Mammary epithelial cell (primary cell): ENCODE measurements at regions not wholly inside any gene's neighbourhood (a gene's known extent, or its start where the extent isn't known, plus 50 kb on each side); places are given as distances from the start of the nearest gene placed in this dataset.

ENCODE experiments used
- EZH2 ChIP-seq: IDR thresholded peaks from 2 replicates; pipeline ENCODE4 v1.6.1; 2012; ENCODE audit warnings: low read length, inconsistent platforms, borderline replicate concordance
- TF ChIP-seq, protein P1 (sequence below), 2 donors: IDR thresholded peaks in 1 of 2; conservative IDR thresholded peaks in 1 of 2; 2 replicates each; pipeline ENCODE4 v1.5.1; 2011 to 2012; ENCODE audit warnings: inconsistent platforms in 2 of 2, low read length in 2 of 2, mild to moderate bottlenecking in 2 of 2, control low read depth in 1 of 2, low read depth in 1 of 2; ENCODE audit not compliant: insufficient read depth in 1 of 2; ENCODE audit errors: extremely low read depth in 1 of 2

- TF ChIP-seq EZH2 = no peak
- TF ChIP-seq, protein P1, sequence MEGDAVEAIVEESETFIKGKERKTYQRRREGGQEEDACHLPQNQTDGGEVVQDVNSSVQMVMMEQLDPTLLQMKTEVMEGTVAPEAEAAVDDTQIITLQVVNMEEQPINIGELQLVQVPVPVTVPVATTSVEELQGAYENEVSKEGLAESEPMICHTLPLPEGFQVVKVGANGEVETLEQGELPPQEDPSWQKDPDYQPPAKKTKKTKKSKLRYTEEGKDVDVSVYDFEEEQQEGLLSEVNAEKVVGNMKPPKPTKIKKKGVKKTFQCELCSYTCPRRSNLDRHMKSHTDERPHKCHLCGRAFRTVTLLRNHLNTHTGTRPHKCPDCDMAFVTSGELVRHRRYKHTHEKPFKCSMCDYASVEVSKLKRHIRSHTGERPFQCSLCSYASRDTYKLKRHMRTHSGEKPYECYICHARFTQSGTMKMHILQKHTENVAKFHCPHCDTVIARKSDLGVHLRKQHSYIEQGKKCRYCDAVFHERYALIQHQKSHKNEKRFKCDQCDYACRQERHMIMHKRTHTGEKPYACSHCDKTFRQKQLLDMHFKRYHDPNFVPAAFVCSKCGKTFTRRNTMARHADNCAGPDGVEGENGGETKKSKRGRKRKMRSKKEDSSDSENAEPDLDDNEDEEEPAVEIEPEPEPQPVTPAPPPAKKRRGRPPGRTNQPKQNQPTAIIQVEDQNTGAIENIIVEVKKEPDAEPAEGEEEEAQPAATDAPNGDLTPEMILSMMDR (conservative IDR thresholded peaks at IDR 0.05 in 1 of 2, IDR thresholded peaks at IDR 0.05 in 1 of 2; ENCODE audit: extremely low read depth in 1 of 2, insufficient read depth in 1 of 2, low read depth in 1 of 2, low read length in 2 of 2) = no peak
Measured at GRCh38 chr17:36876966-36877365, 60.3 kb upstream of the LHX1 start.
